Kidney (tissue), 13 donors: ENCODE measurements at regions not wholly inside any gene's neighbourhood (a gene's known extent, or its start where the extent isn't known, plus 50 kb on each side); places are given as distances from the start of the nearest gene placed in this dataset.

Experiments used
- DNase-seq, 5 donors: peaks; one replicate each; pipeline ENCODE4 v3.0.0-alpha.2; 2013 to 2020
- FAIRE-seq: peaks from 2 replicates; lab custom pipeline; 2012; peaks lifted over from hg19 to GRCh38; lab: Jason Lieb, UNC
- H3K27ac ChIP-seq, 2 donors: one replicate each; pipeline ENCODE4 v1.7.0; 2013; ENCODE audit warnings: low read depth in 2 of 2, low read length in 2 of 2, inconsistent platforms in 1 of 2
- H3K27me3 ChIP-seq: one replicate; pipeline ENCODE4 v1.7.1; 2013; ENCODE audit warnings: low read length, inconsistent platforms; ENCODE audit not compliant: control insufficient read depth, insufficient read depth
- H3K36me3 ChIP-seq, 3 donors: one replicate each; pipeline versions ENCODE4 v1.7.0 to v1.7.1; 2013; ENCODE audit warnings: low read length in 3 of 3, control low read depth in 1 of 3, inconsistent platforms in 1 of 3; ENCODE audit not compliant: insufficient read depth in 3 of 3, control insufficient read depth in 2 of 3
- H3K4me1 ChIP-seq, 3 donors: one replicate each; pipeline versions ENCODE4 v1.7.0 to v1.7.1; 2013; ENCODE audit warnings: low read length in 3 of 3, inconsistent platforms in 1 of 3, low read depth in 1 of 3; ENCODE audit not compliant: control insufficient read depth in 2 of 3, insufficient read depth in 2 of 3
- H3K4me3 ChIP-seq, 3 donors: one replicate each; pipeline versions ENCODE4 v1.7.0 to v1.8.1; 2013; ENCODE audit warnings: low read length in 3 of 3, control low read depth in 1 of 3, inconsistent platforms in 1 of 3
- H3K9ac ChIP-seq, 3 donors: one replicate each; pipeline versions ENCODE4 v1.7.0 to v1.7.1; 2013; ENCODE audit warnings: low read length in 3 of 3, control low read depth in 1 of 3, inconsistent platforms in 1 of 3
- H3K9me3 ChIP-seq, 3 donors: one replicate each; pipeline versions ENCODE4 v1.7.0 to v1.7.1; 2013; ENCODE audit warnings: low read length in 3 of 3, control low read depth in 1 of 3, inconsistent platforms in 1 of 3; ENCODE audit not compliant: control insufficient read depth in 2 of 3, insufficient read depth in 1 of 3
- intact Hi-C: fragments of 100-400 bp; cut with DNase I; formaldehyde crosslinking; loops from one replicate; pipeline ENCODE4 v1.11.1; 2022
- TF ChIP-seq, protein P1 (sequence below): IDR thresholded peaks from 3 replicates; pipeline ENCODE4 v1.5.1; 2012; ENCODE audit warnings: mild to moderate bottlenecking, moderate library complexity, borderline replicate concordance; ENCODE audit not compliant: insufficient read depth; ENCODE audit errors: extremely low read depth
- donor health status: control.
- donor health status: control.
- donor health status: control.
- donor health status: control.
- donor health status: control.
- donor health status: DM: yes; HTN: yes; CAD: no.
- donor health status: Normal renal cell carcinoma (clear cell type).

DNA sequence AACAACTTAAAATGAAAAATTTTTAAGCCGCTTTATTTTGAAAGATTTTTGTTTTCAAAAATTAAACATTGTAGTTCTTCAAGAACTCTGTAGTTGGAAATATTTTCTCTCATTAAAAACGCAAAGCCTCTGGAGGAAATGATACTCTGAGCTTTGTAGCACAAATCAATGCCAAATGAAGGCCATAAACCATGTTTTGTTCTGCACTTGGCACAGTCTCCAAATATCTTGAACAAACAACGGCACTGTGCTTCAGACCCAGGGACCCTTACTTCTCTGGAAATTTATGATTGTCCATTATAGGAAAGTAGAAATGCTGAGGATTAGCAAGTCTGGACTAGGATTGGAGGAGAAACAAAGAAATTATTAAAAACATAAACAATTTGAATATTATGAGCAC is 160.8 kb upstream of the BMP4 start:
- FAIRE-seq (no peak), DNase-seq (peak in 2 of 5 donors; percentile 40 to 70)
- H3K9me3 ChIP-seq = no peaks in the 10 kb centered on the region
- no peaks in the 10 kb centered on the region for H3K27me3 ChIP-seq
- TF ChIP-seq, protein P1, sequence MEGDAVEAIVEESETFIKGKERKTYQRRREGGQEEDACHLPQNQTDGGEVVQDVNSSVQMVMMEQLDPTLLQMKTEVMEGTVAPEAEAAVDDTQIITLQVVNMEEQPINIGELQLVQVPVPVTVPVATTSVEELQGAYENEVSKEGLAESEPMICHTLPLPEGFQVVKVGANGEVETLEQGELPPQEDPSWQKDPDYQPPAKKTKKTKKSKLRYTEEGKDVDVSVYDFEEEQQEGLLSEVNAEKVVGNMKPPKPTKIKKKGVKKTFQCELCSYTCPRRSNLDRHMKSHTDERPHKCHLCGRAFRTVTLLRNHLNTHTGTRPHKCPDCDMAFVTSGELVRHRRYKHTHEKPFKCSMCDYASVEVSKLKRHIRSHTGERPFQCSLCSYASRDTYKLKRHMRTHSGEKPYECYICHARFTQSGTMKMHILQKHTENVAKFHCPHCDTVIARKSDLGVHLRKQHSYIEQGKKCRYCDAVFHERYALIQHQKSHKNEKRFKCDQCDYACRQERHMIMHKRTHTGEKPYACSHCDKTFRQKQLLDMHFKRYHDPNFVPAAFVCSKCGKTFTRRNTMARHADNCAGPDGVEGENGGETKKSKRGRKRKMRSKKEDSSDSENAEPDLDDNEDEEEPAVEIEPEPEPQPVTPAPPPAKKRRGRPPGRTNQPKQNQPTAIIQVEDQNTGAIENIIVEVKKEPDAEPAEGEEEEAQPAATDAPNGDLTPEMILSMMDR = no peak
- H3K9ac ChIP-seq = no peak overlapping the region
- no peak overlapping the region for H3K4me3 ChIP-seq
- peaks cover 0 to 12% (median 4%) of the 10 kb centered on the region in 3 donors for H3K4me1 ChIP-seq
- H3K27ac ChIP-seq = no peak overlapping the region
- intact Hi-C loops = no loop called here
- H3K36me3 ChIP-seq = no peaks in the 10 kb centered on the region

DNA sequence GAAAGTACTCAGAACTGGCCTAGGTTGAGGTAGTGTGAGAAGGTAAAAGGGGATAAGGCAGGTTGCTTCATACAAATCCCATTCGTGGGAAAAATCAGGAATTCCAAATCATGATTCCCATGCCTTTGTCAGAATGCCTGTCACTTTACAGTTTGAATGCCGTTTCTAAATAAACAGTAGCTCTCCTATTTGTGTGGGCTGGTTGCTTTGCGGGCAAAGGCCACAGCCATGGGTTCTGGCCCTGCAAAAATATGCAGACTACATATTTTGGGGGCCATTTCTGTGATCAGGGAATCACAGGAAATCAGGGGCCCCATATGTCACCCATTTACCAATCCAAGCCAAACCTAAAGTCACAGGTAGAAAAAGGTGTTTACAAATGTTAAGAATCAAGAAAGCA is 161.3 kb upstream of the BMP4 start:
- no peak overlapping the region for H3K4me3 ChIP-seq
- FAIRE-seq = no peak
- DNase-seq = no peak

DNA sequence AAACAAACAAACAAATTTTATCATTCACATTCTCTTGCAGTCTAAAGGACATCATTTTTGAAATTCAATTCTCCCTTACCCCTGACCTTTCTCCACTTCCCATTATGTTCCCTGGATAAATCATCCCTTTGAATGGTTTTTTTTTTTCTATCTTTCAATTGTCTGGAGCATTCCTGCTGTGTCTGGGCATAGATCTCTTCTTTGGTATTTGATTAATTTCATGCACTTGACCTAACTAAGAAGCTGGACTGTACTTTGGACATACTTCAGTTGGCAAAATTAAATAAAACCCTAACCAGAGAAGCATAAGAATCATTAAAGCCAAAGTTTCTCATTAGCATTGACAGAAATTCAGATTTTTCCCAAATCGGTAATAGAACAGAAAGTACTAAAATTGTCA is 163.6 kb upstream of the BMP4 start:
- FAIRE-seq (peak; percentile 13), DNase-seq (no peak)
- TF ChIP-seq, protein P1 = no peak
- Histone ChIP-seq H3K9me3 (no peaks in the 10 kb centered on the region), H3K4me3 (peak overlapping the region in 1 of 3 donors; percentile 0), H3K9ac (no peak overlapping the region), H3K27ac (no peak overlapping the region), H3K4me1 (peaks cover 0 to 12% (median 4%) of the 10 kb centered on the region in 3 donors), H3K27me3 (no peaks in the 10 kb centered on the region), H3K36me3 (no peaks in the 10 kb centered on the region)
- intact Hi-C loops = no loop called here

More for the DNA sequence above, 161.3 kb upstream of the BMP4 start:
- Histone ChIP-seq H3K27ac (no peak overlapping the region), H3K4me1 (peaks cover 0 to 12% (median 4%) of the 10 kb centered on the region in 3 donors), H3K9ac (no peak overlapping the region), H3K27me3 (no peaks in the 10 kb centered on the region), H3K36me3 (no peaks in the 10 kb centered on the region), H3K9me3 (no peaks in the 10 kb centered on the region)
- TF ChIP-seq, protein P1 = no peak
- intact Hi-C loops = no loop called here

DNA sequence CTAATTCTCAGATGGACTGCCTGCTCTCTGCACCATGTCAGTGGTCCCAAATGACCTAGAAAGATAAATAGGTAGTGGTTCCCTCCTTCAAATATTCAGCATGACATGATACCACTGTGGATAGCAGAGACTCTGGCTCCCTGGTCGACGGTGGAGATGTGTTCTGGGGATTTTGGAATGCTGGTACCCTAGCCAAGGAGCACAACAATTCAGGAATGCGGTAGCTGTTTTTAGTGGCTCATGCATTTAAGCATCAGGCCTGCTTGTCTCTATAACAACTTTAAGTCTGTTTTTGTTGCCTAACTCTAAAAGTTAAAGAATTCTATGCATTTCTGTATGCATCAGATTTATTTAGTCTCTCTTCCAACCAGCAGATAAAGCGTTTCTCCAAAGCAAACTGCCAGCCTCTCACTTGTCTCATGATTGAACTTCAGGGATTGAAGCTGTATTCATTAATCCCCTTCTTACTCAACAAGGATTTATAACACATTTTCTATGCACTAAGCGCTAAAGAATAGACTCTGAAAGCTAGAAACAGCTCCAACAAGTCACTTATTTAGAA is 164.9 kb upstream of the BMP4 start:
- TF ChIP-seq, protein P1 = no peak
- Histone ChIP-seq H3K9me3 (no peaks in the 10 kb centered on the region), H3K9ac (no peak overlapping the region), H3K4me1 (peaks cover 0 to 12% (median 2%) of the 10 kb centered on the region in 3 donors), H3K36me3 (no peaks in the 10 kb centered on the region), H3K4me3 (no peak overlapping the region), H3K27ac (no peak overlapping the region), H3K27me3 (no peaks in the 10 kb centered on the region)
- no peak for FAIRE-seq
- peak in 1 of 5 donors; percentile 51 for DNase-seq
- intact Hi-C loops = no loop called here
